ENCODE measurements at regions not wholly inside any gene's neighbourhood (a gene's known extent, or its start where the extent isn't known, plus 50 kb on each side); places are given as distances from the start of the nearest gene placed in this dataset.
"Not testable (repeated sequence)": the region's sequence is repeated elsewhere in the genome, so short reads cannot be mapped to it uniquely, and the experiment has no call there.

DNA sequence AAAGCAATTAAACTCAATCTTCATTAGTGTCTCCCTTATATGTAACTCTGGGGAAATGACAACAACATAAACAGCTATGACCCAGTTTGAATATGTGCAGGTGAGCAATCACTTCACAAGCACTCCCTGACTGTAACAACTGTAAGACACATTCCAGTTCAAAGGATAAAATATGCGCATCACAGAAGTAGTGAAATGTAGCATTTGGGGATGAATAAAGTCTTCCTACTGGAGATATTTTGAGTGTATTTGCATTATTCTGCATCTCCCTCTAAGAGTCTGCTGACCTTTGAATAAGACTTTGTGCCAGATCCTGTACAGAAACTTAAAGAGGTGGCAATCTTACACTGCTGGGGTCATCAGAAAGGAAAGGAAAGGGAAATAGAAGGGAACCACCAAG lies 179.5 kb upstream of the TBX18 start:
- peaks cover 4 to 9% of the 10 kb centered on the region in 2 experiments for H3K4me1 Mint-ChIP-seq
- H3K27ac Mint-ChIP-seq = no peak overlapping the region
- Histone ChIP-seq H2BK12ac (ENCODE audit: insufficient read length, low read depth, low read length) (no peak overlapping the region), H3K79me1 (ENCODE audit: insufficient read depth, low read depth, low read length, poor library complexity, severe bottlenecking) (no peaks in the 10 kb centered on the region), H3K56ac (ENCODE audit: insufficient read length, low read depth, low read length) (no peak overlapping the region), H2BK15ac (ENCODE audit: low read depth, low read length) (no peak overlapping the region), H3K9ac (ENCODE audit: extremely low read depth, insufficient read length, low read length) (no peak overlapping the region), H4K8ac (replicated peaks; ENCODE audit: insufficient read length, low read depth, low read length) (no peak overlapping the region), H3K79me2 (ENCODE audit: insufficient read depth, low read length) (no peaks in the 10 kb centered on the region), H3K23ac (ENCODE audit: insufficient read length, low read depth, low read length) (no peak overlapping the region), H3K4me1 (ENCODE audit: insufficient read depth, low read length) (no peaks in the 10 kb centered on the region), H4K5ac (ENCODE audit: insufficient read length, low read depth, low read length) (no peak overlapping the region), H4K20me1 (ENCODE audit: control insufficient read depth, insufficient read depth, insufficient read length) (no peaks in the 10 kb centered on the region), H3K27ac (ENCODE audit: insufficient read length, low read depth, low read length) (no peak overlapping the region), H3T11ph (ENCODE audit: low read length) (no peak overlapping the region), H2BK5ac (ENCODE audit: insufficient read length, low read length) (no peak overlapping the region), H3K18ac (ENCODE audit: insufficient read length, low read depth, low read length) (no peak overlapping the region), H2BK120ac (ENCODE audit: low read depth, low read length, poor library complexity, severe bottlenecking) (no peak overlapping the region), H3K4ac (ENCODE audit: low read depth, low read length) (no peak overlapping the region), H3K9me3 (ENCODE audit: control insufficient read depth, low read depth, low read length) (no peaks in the 10 kb centered on the region), H3K14ac (ENCODE audit: insufficient read depth, low read length) (no peak overlapping the region), H2BK20ac (ENCODE audit: low read depth, low read length, poor library complexity, severe bottlenecking) (no peak overlapping the region), H3K4me2 (ENCODE audit: insufficient read depth, insufficient read length, low read length) (no peak overlapping the region), H4K91ac (ENCODE audit: insufficient read length, low read depth, low read length) (no peak overlapping the region), H2AK5ac (ENCODE audit: insufficient read length, low read length) (no peak overlapping the region), H3K23me2 (ENCODE audit: insufficient read length, low read depth, low read length, poor library complexity, severe bottlenecking) (no peaks in the 10 kb centered on the region), H2AFZ (ENCODE audit: low read length) (no peak overlapping the region), H3K27me3 (ENCODE audit: insufficient read depth, low read length) (no peaks in the 10 kb centered on the region)
- peaks cover 12 to 18% of the 10 kb centered on the region in 2 experiments; a peak in 4 of 5 replicates for H3K9me3 Mint-ChIP-seq
- no peak overlapping the region for H3K4me3 Mint-ChIP-seq
- no peak for DNase-seq
- no CpG with 5 or more reads among the region's 1 CpG for WGBS (ENCODE audit: extremely low coverage, insufficient read length, low lambda C conversion rate)
- TF ChIP-seq, protein P1, sequence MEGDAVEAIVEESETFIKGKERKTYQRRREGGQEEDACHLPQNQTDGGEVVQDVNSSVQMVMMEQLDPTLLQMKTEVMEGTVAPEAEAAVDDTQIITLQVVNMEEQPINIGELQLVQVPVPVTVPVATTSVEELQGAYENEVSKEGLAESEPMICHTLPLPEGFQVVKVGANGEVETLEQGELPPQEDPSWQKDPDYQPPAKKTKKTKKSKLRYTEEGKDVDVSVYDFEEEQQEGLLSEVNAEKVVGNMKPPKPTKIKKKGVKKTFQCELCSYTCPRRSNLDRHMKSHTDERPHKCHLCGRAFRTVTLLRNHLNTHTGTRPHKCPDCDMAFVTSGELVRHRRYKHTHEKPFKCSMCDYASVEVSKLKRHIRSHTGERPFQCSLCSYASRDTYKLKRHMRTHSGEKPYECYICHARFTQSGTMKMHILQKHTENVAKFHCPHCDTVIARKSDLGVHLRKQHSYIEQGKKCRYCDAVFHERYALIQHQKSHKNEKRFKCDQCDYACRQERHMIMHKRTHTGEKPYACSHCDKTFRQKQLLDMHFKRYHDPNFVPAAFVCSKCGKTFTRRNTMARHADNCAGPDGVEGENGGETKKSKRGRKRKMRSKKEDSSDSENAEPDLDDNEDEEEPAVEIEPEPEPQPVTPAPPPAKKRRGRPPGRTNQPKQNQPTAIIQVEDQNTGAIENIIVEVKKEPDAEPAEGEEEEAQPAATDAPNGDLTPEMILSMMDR (conservative IDR thresholded peaks at IDR 0.05) = no peak
- peaks cover 0 to 6% (median 0%) of the 10 kb centered on the region in 3 experiments; a peak in 1 of 7 replicates for H3K36me3 Mint-ChIP-seq (ENCODE audit: insufficient read depth in 1 of 3, low read depth in 3 of 3)
- no peaks in the 10 kb centered on the region; the same call in 1 of the 2 replicates for H3K27me3 Mint-ChIP-seq (ENCODE audit: low read depth)

DNA sequence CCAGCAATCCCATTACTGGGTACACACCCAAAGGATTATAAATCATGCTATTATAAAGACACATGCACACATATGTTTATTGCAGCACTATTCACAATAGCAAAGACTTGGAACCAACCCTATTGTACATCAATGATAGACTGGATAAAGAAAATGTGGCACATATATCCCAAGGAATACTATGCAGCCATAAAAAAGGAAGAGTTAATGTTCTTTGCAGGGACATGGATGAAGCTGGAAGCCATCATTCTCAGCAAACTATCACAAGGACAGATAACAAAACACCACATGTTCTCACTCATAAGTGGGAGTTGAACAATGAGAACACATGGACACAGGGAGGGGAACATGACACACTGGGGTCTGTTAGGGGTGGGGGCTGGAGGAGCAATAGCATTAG lies 177.2 kb upstream of the TBX18 start:
- not testable (repeated sequence) for H3K18ac ChIP-seq (ENCODE audit: insufficient read length, low read depth, low read length); H4K91ac ChIP-seq (ENCODE audit: insufficient read length, low read depth, low read length); H2AK5ac ChIP-seq (ENCODE audit: insufficient read length, low read length); H3K9me3 ChIP-seq (ENCODE audit: control insufficient read depth, low read depth, low read length); DNase-seq; H3K23ac ChIP-seq (ENCODE audit: insufficient read length, low read depth, low read length); H3K4me3 Mint-ChIP-seq; H4K5ac ChIP-seq (ENCODE audit: insufficient read length, low read depth, low read length); H3K9ac ChIP-seq (ENCODE audit: extremely low read depth, insufficient read length, low read length); H3K4me2 ChIP-seq (ENCODE audit: insufficient read depth, insufficient read length, low read length); H3K27me3 ChIP-seq (ENCODE audit: insufficient read depth, low read length); H4K20me1 ChIP-seq (ENCODE audit: control insufficient read depth, insufficient read depth, insufficient read length); H2BK20ac ChIP-seq (ENCODE audit: low read depth, low read length, poor library complexity, severe bottlenecking); H3K9me3 Mint-ChIP-seq; H3K14ac ChIP-seq (ENCODE audit: insufficient read depth, low read length); H3K27ac Mint-ChIP-seq; H3K27me3 Mint-ChIP-seq (ENCODE audit: low read depth); H2BK120ac ChIP-seq (ENCODE audit: low read depth, low read length, poor library complexity, severe bottlenecking); H3K23me2 ChIP-seq (ENCODE audit: insufficient read length, low read depth, low read length, poor library complexity, severe bottlenecking); H2BK12ac ChIP-seq (ENCODE audit: insufficient read length, low read depth, low read length); H3K56ac ChIP-seq (ENCODE audit: insufficient read length, low read depth, low read length); H4K8ac ChIP-seq (replicated peaks; ENCODE audit: insufficient read length, low read depth, low read length); H3K4ac ChIP-seq (ENCODE audit: low read depth, low read length); H3T11ph ChIP-seq (ENCODE audit: low read length); H3K4me1 ChIP-seq (ENCODE audit: insufficient read depth, low read length); H3K79me2 ChIP-seq (ENCODE audit: insufficient read depth, low read length); H3K27ac ChIP-seq (ENCODE audit: insufficient read length, low read depth, low read length); H2BK5ac ChIP-seq (ENCODE audit: insufficient read length, low read length); H3K36me3 Mint-ChIP-seq (ENCODE audit: insufficient read depth in 1 of 3, low read depth in 3 of 3); H2AFZ ChIP-seq (ENCODE audit: low read length); H2BK15ac ChIP-seq (ENCODE audit: low read depth, low read length); H3K79me1 ChIP-seq (ENCODE audit: insufficient read depth, low read depth, low read length, poor library complexity, severe bottlenecking)
- H3K4me1 Mint-ChIP-seq = peaks cover 4 to 11% of the 10 kb centered on the region in 2 experiments

Measured in H9 (cell line).